ENCODE measurements at regions not wholly inside any gene's neighbourhood (a gene's known extent, or its start where the extent isn't known, plus 50 kb on each side); places are given as distances from the start of the nearest gene placed in this dataset.

DNA sequence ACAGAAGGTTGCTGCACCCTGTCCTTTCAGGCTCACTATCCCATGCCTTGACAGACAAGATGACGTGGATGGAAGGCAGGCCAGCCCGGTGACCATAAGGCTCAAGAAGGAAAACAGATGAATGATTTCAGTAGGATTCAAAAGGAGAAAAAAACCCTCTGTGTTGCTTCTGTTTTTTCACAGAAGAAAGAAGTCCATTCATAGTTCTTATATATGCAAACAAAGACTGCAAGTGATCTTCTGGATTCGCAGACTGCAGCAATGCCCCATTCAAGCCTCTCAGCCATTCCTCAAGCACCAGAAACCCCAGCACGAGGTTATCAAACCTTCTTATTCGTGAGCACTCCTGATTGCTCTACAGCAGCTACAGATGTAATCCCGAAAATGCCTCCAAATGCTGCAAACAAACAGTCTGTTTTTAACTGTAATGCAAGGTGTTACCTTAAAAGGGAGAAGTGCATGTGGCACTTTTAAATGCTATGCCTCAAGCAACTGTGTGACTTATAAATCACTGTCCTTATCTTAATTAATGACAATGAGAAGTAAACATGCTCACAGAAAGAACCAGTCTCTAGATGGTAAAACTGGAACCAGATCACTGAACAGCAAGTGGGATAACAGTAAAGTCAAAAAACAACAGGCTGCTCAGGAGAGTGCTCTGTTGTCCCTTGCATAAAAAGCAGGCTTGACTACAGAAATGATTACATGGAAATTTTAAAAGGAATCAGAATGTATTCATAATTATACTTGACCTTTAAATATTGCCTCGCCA, 173.9 kb downstream of the HHIPL2 start:
- intact Hi-C loops (cut with micrococcal nuclease; ENCODE audit: unreplicated experiment), result no loop called here
- Histone ChIP-seq H4K20me1 (ENCODE audit: insufficient read depth) (no peaks in the 10 kb centered on the region), H3K4me3 (no peak overlapping the region), H3K36me3 (ENCODE audit: low read depth) (no peaks in the 10 kb centered on the region), H3K4me2 (no peak overlapping the region), H3F3A (ENCODE audit: insufficient read depth, low read depth) (no peaks in the 10 kb centered on the region; the same call in 1 of the 2 replicates), H3K4me1 (replicated peaks; ENCODE audit: insufficient read depth) (peaks cover 16% of the 10 kb centered on the region), H2AFZ (no peak overlapping the region), H3K79me2 (ENCODE audit: low read depth) (no peaks in the 10 kb centered on the region), H3K27me3 (ENCODE audit: insufficient read depth, low read depth) (no peaks in the 10 kb centered on the region), H3K9me2 (ENCODE audit: insufficient read depth) (no peaks in the 10 kb centered on the region; the same call in 1 of the 2 replicates), H3K9me3 (ENCODE audit: insufficient read depth, low read depth) (no peaks in the 10 kb centered on the region), H3K27ac (no peak overlapping the region)
- DNase-seq, result no peak
- ChIA-PET POLR2A (ENCODE audit: unreplicated experiment) (no interaction called here), CTCF (no interaction called here)
- BruUV-seq (replicated peaks), result no TSS peak
- TF ChIP-seq, protein P1, sequence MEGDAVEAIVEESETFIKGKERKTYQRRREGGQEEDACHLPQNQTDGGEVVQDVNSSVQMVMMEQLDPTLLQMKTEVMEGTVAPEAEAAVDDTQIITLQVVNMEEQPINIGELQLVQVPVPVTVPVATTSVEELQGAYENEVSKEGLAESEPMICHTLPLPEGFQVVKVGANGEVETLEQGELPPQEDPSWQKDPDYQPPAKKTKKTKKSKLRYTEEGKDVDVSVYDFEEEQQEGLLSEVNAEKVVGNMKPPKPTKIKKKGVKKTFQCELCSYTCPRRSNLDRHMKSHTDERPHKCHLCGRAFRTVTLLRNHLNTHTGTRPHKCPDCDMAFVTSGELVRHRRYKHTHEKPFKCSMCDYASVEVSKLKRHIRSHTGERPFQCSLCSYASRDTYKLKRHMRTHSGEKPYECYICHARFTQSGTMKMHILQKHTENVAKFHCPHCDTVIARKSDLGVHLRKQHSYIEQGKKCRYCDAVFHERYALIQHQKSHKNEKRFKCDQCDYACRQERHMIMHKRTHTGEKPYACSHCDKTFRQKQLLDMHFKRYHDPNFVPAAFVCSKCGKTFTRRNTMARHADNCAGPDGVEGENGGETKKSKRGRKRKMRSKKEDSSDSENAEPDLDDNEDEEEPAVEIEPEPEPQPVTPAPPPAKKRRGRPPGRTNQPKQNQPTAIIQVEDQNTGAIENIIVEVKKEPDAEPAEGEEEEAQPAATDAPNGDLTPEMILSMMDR (conservative IDR thresholded peaks at IDR 0.05), result no peak
- no peak for TF ChIP-seq EZH2 (IDR thresholded peaks at IDR 0.05; ENCODE audit: low read depth)

DNA sequence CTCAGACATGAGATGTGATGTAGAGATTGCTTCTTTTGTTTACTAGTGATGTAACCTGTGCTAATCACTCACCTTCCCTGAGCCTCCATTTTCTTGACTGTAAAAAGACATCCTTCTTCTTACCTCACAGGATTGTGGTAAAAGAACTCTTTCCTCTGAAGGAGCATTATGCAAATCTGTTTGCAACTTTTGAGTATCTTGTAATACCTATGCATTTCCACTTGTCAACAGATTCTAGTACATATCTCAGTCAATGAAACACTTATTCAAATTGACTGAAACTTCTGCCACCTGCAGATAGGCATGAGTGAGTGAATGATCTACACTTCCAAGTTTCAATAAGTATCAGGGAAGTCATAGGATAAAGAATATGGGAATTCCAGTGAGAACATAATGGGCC, 174.7 kb downstream of the HHIPL2 start:
- H3F3A ChIP-seq (ENCODE audit: insufficient read depth, low read depth), result no peaks in the 10 kb centered on the region; the same call in 1 of the 2 replicates
- no TSS peak for BruUV-seq (replicated peaks)
- CTCF ChIA-PET, result no interaction called here
- H3K4me2 ChIP-seq, result no peak overlapping the region
- POLR2A ChIA-PET (ENCODE audit: unreplicated experiment), result no interaction called here
- H3K9me2 ChIP-seq (ENCODE audit: insufficient read depth), result no peaks in the 10 kb centered on the region; the same call in 1 of the 2 replicates
- no peaks in the 10 kb centered on the region for H3K27me3 ChIP-seq (ENCODE audit: insufficient read depth, low read depth)
- TF ChIP-seq EZH2 (IDR thresholded peaks at IDR 0.05; ENCODE audit: low read depth), result no peak
- TF ChIP-seq, protein P1 (conservative IDR thresholded peaks at IDR 0.05), result no peak
- intact Hi-C loops (cut with micrococcal nuclease; ENCODE audit: unreplicated experiment), result no loop called here
- no peak overlapping the region for H2AFZ ChIP-seq
- H3K27ac ChIP-seq, result no peak overlapping the region
- H3K9me3 ChIP-seq (ENCODE audit: insufficient read depth, low read depth), result no peaks in the 10 kb centered on the region
- no peak for DNase-seq
- no peaks in the 10 kb centered on the region for H3K36me3 ChIP-seq (ENCODE audit: low read depth)
- no peaks in the 10 kb centered on the region for H3K79me2 ChIP-seq (ENCODE audit: low read depth)
- H3K4me1 ChIP-seq (replicated peaks; ENCODE audit: insufficient read depth), result peaks cover 16% of the 10 kb centered on the region
- no peaks in the 10 kb centered on the region for H4K20me1 ChIP-seq (ENCODE audit: insufficient read depth)
- H3K4me3 ChIP-seq, result no peak overlapping the region

DNA sequence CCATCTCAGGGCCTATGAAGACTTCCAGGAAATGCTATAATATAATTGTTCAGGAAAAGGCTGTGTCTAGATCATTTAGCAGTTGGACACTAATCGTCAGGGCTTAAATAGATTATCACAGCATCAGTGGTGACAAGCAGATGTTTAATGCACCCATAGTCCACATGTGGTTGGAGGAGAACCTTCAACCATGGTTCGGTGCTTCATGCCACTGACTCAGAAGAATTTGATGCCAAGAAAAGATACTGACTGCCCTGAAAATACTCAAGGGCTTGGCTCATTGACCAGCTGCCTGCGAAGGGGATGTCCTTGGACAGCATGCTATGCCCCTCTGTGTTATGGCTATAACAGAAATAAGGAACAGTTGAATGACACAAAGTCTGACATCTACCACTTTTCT, 175.7 kb downstream of the HHIPL2 start:
- ChIA-PET POLR2A (ENCODE audit: unreplicated experiment) (no interaction called here), CTCF (no interaction called here)
- Histone ChIP-seq H3F3A (ENCODE audit: insufficient read depth, low read depth) (no peaks in the 10 kb centered on the region; the same call in 1 of the 2 replicates), H3K27ac (no peak overlapping the region), H3K9me3 (ENCODE audit: insufficient read depth, low read depth) (no peaks in the 10 kb centered on the region), H3K4me2 (no peak overlapping the region), H4K20me1 (ENCODE audit: insufficient read depth) (no peaks in the 10 kb centered on the region), H3K9me2 (ENCODE audit: insufficient read depth) (no peaks in the 10 kb centered on the region; the same call in 1 of the 2 replicates), H2AFZ (no peak overlapping the region), H3K79me2 (ENCODE audit: low read depth) (no peaks in the 10 kb centered on the region), H3K4me1 (replicated peaks; ENCODE audit: insufficient read depth) (peaks cover 16% of the 10 kb centered on the region), H3K4me3 (no peak overlapping the region), H3K27me3 (ENCODE audit: insufficient read depth, low read depth) (0 out of 2 replicates have a peak, but pooled peaks cover under 1% of the 10 kb centered on the region), H3K36me3 (ENCODE audit: low read depth) (no peaks in the 10 kb centered on the region)
- TF ChIP-seq, protein P1 (conservative IDR thresholded peaks at IDR 0.05), result no peak
- TF ChIP-seq EZH2 (IDR thresholded peaks at IDR 0.05; ENCODE audit: low read depth), result no peak
- intact Hi-C loops (cut with micrococcal nuclease; ENCODE audit: unreplicated experiment), result no loop called here
- no peak for DNase-seq
- BruUV-seq (replicated peaks), result no TSS peak

Data from PC-9 (cell line).